PC-3 (cell line): ENCODE measurements at regions not wholly inside any gene's neighbourhood (a gene's known extent, or its start where the extent isn't known, plus 50 kb on each side); places are given as distances from the start of the nearest gene placed in this dataset.

ENCODE experiments used
- ATAC-seq: fragments of 200-7000 bp; cut with Tn5 transposase; 2 replicates; pipeline ENCODE4 v1.9.1; 2020; ENCODE audit warnings: mild to moderate bottlenecking, moderate library complexity
- BruUV-seq: library from RNA; stranded (reverse); fragments of 400-500 nt; replicated peaks from 2 replicates; lab custom pipeline; 2021; lab: Mats Ljungman, UMichigan
- CTCF ChIA-PET: fragments of 300-600 bp; sonication (Branson Sonifier 250); formaldehyde crosslinking; loops from one replicate; lab custom pipeline; 2022; ENCODE audit warnings: antibody characterized with exemption; lab: Charles Lee
- POLR2A ChIA-PET: fragments of 300-600 bp; sonication (Branson Sonifier 250); formaldehyde crosslinking; loops from one replicate; lab custom pipeline; 2022; ENCODE audit warnings: antibody characterized with exemption; ENCODE audit not compliant: unreplicated experiment; lab: Charles Lee
- DNase-seq: peaks from one replicate; pipeline ENCODE4 v3.0.0-alpha.2; 2015
- H2AFZ ChIP-seq: fragments of 300-600 bp; sonication (generic); 2 replicates; pipeline ENCODE4 v1.6.0; 2016; ENCODE audit warnings: antibody characterized with exemption, low read length
- H3F3A ChIP-seq: fragments of 300-600 bp; sonication (generic); one replicate; pipeline ENCODE4 v1.6.0; 2017; ENCODE audit warnings: antibody characterized with exemption, low read length, control low read depth, mild to moderate bottlenecking; ENCODE audit not compliant: unreplicated experiment
- H3K27ac ChIP-seq: fragments of 300-600 bp; sonication (generic); 2 replicates; pipeline ENCODE4 v1.5.1; 2016; ENCODE audit warnings: mild to moderate bottlenecking, low read length
- H3K27me3 ChIP-seq: fragments of 300-600 bp; sonication (generic); 2 replicates; pipeline ENCODE4 v1.6.1; 2016; ENCODE audit warnings: low read length, mixed read lengths
- H3K36me3 ChIP-seq: fragments of 300-600 bp; sonication (generic); 2 replicates; pipeline ENCODE4 v1.6.1; 2016; ENCODE audit warnings: low read depth, mixed run types, low read length, mixed read lengths
- H3K4me1 ChIP-seq: fragments of 300-600 bp; sonication (generic); 2 replicates; pipeline ENCODE4 v1.5.1; 2016; ENCODE audit warnings: low read length; ENCODE audit not compliant: insufficient read depth
- H3K4me2 ChIP-seq: fragments of 300-600 bp; sonication (generic); 2 replicates; pipeline ENCODE4 v1.6.0; 2016; ENCODE audit warnings: low read length
- H3K4me3 ChIP-seq: fragments of 300-600 bp; sonication (generic); 2 replicates; pipeline ENCODE4 v1.5.1; 2016; ENCODE audit warnings: mild to moderate bottlenecking, low read length, mixed read lengths
- H3K79me2 ChIP-seq: fragments of 300-600 bp; sonication (generic); 2 replicates; pipeline ENCODE4 v1.6.1; 2017; ENCODE audit warnings: low read length, mixed read lengths
- H3K9ac ChIP-seq: fragments of 300-600 bp; sonication (generic); 2 replicates; pipeline ENCODE4 v1.6.0; 2016; ENCODE audit warnings: mild to moderate bottlenecking, low read length
- H3K9me2 ChIP-seq: fragments of 300-600 bp; sonication (generic); replicated peaks from 2 replicates; pipeline ENCODE4 v1.6.1; 2016; ENCODE audit warnings: mixed run types, low read length, mixed read lengths
- H3K9me3 ChIP-seq: fragments of 300-600 bp; sonication (generic); 2 replicates; pipeline ENCODE4 v1.6.1; 2016; ENCODE audit warnings: low read length, mixed read lengths
- H4K20me1 ChIP-seq: fragments of 300-600 bp; sonication (generic); 2 replicates; pipeline ENCODE4 v1.6.1; 2016; ENCODE audit warnings: low read length, mixed read lengths
- CTCF ChIP-seq: fragments of 300-600 bp; sonication (generic); conservative IDR thresholded peaks from 2 replicates; pipeline ENCODE4 v1.5.1; 2017; ENCODE audit warnings: antibody characterized with exemption, low read depth, mild to moderate bottlenecking, low read length
- EZH2 ChIP-seq: fragments of 300-600 bp; sonication (generic); IDR thresholded peaks from one replicate; pipeline ENCODE4 v1.6.1; 2017; ENCODE audit warnings: antibody characterized with exemption, mild to moderate bottlenecking, low read length; ENCODE audit not compliant: unreplicated experiment
- EZH2phosphoT487 ChIP-seq: fragments of 300-600 bp; sonication (generic); IDR thresholded peaks from 2 replicates; pipeline ENCODE4 v1.6.1; 2018; ENCODE audit warnings: mild to moderate bottlenecking, antibody characterized with exemption, low read length, borderline replicate concordance
- intact Hi-C: fragments of 100-400 bp; cut with micrococcal nuclease; formaldehyde crosslinking; loops from 2 replicates; pipeline ENCODE4 v1.9.0; 2023

GRCh38 chr4:96073461-96073860 lies 233.6 kb downstream of the PDHA2 start:
- no peaks in the 10 kb centered on the region for H3K9me3 ChIP-seq
- ATAC-seq (no peak), DNase-seq (peak; percentile 1)
- no peaks in the 10 kb centered on the region for H4K20me1 ChIP-seq
- intact Hi-C loops = no loop called here
- no peak overlapping the region for H3K9ac ChIP-seq
- no peaks in the 10 kb centered on the region for H3K27me3 ChIP-seq
- ChIA-PET CTCF (no interaction called here), POLR2A (no interaction called here)
- H3K4me3 ChIP-seq = no peak overlapping the region
- TF ChIP-seq CTCF = no peak
- TF ChIP-seq EZH2 = no peak
- TF ChIP-seq EZH2phosphoT487 = no peak
- no peak overlapping the region for H3K4me2 ChIP-seq
- H3K27ac ChIP-seq = no peak overlapping the region
- no peaks in the 10 kb centered on the region for H3K36me3 ChIP-seq
- no peaks in the 10 kb centered on the region for H3K4me1 ChIP-seq
- H3F3A ChIP-seq = no peaks in the 10 kb centered on the region
- BruUV-seq = no TSS peak
- H2AFZ ChIP-seq = no peak overlapping the region
- H3K79me2 ChIP-seq = no peaks in the 10 kb centered on the region
- no peaks in the 10 kb centered on the region for H3K9me2 ChIP-seq

- no peak overlapping the region for H3K4me2 ChIP-seq
- no peak for ATAC-seq
- CTCF ChIA-PET = no interaction called here
- intact Hi-C loops = no loop called here
- no peaks in the 10 kb centered on the region for H3K36me3 ChIP-seq
- no peak overlapping the region for H2AFZ ChIP-seq
- H3K4me3 ChIP-seq = no peak overlapping the region
- H3K27me3 ChIP-seq = no peaks in the 10 kb centered on the region
- H3K79me2 ChIP-seq = no peaks in the 10 kb centered on the region
- no peaks in the 10 kb centered on the region for H3K4me1 ChIP-seq
- no peaks in the 10 kb centered on the region for H3K9me3 ChIP-seq
- H3K9ac ChIP-seq = no peak overlapping the region
- TF ChIP-seq EZH2phosphoT487 = no peak
- no peak for TF ChIP-seq EZH2
- TF ChIP-seq CTCF = no peak
- no peaks in the 10 kb centered on the region for H4K20me1 ChIP-seq
- no peaks in the 10 kb centered on the region for H3K9me2 ChIP-seq
- DNase-seq = no peak
- BruUV-seq = no TSS peak
- no peaks in the 10 kb centered on the region for H3F3A ChIP-seq
- POLR2A ChIA-PET = no interaction called here
- no peak overlapping the region for H3K27ac ChIP-seq
Observed at GRCh38 chr4:96092151-96092705, 252.3 kb downstream of the PDHA2 start.

- ATAC-seq = no peak
Observed at GRCh38 chr4:96093057-96093456, 253.2 kb downstream of the PDHA2 start.

More at GRCh38 chr4:96093057-96093456, 253.2 kb downstream of the PDHA2 start:
- no peak overlapping the region for H3K4me3 ChIP-seq
- H3K4me2 ChIP-seq = no peak overlapping the region
- no peak overlapping the region for H3K27ac ChIP-seq
- H3K36me3 ChIP-seq = no peaks in the 10 kb centered on the region
- H3K9me3 ChIP-seq = no peaks in the 10 kb centered on the region
- DNase-seq = no peak
- no peaks in the 10 kb centered on the region for H3K4me1 ChIP-seq
- TF ChIP-seq CTCF (no peak), EZH2phosphoT487 (no peak), EZH2 (no peak)
- intact Hi-C loops = no loop called here
- BruUV-seq = no TSS peak
- H3K27me3 ChIP-seq = no peaks in the 10 kb centered on the region
- no peak overlapping the region for H2AFZ ChIP-seq
- CTCF ChIA-PET = no interaction called here
- no peaks in the 10 kb centered on the region for H3K9me2 ChIP-seq
- POLR2A ChIA-PET = no interaction called here
- H3F3A ChIP-seq = no peaks in the 10 kb centered on the region
- H3K9ac ChIP-seq = no peak overlapping the region
- H4K20me1 ChIP-seq = no peaks in the 10 kb centered on the region
- H3K79me2 ChIP-seq = no peaks in the 10 kb centered on the region
